AG04449 (cell line): ENCODE measurements at regions not wholly inside any gene's neighbourhood (a gene's known extent, or its start where the extent isn't known, plus 50 kb on each side); places are given as distances from the start of the nearest gene placed in this dataset.

Experiments
- CTCF ChIA-PET: fragments of 350-600 bp; formaldehyde crosslinking; extraction: SDS; loops from one replicate; lab custom pipeline; 2021; ENCODE audit warnings: antibody characterized with exemption; lab: Yijun Ruan, JAX
- POLR2A ChIA-PET: fragments of 400-600, 350-600 bp; formaldehyde crosslinking; extraction: SDS; loops from one replicate; lab custom pipeline; 2020; ENCODE audit warnings: antibody characterized with exemption, inconsistent platforms; lab: Yijun Ruan, JAX
- DNase-seq: peaks from one replicate; pipeline ENCODE4 v3.0.0-alpha.2; 2010; ENCODE audit warnings: low read depth, low spot score
- H3K4me3 ChIP-seq: 2 replicates; pipeline ENCODE4 v1.5.1; 2011; ENCODE audit warnings: low read depth, mild to moderate bottlenecking, control low read depth, low read length
- CTCF ChIP-seq: IDR thresholded peaks from one replicate; pipeline ENCODE4 v1.5.1; 2011; ENCODE audit warnings: mild to moderate bottlenecking, moderate library complexity, low read length, control low read depth, inconsistent platforms; ENCODE audit not compliant: insufficient read depth; ENCODE audit errors: missing control alignments

- DNase-seq, result no peak
- CTCF ChIA-PET, result interaction anchor here (0.9 kb wide), 1 partner anchor 40 kb away, joined by 3 read pairs; no protein-coding TSS in a partner anchor
- POLR2A ChIA-PET, result no interaction called here
- H3K4me3 ChIP-seq, result no peak overlapping the region
- TF ChIP-seq CTCF, result no peak
Observed at GRCh38 chr1:198047913-198048312, 108.9 kb upstream of the NEK7 start.

DNA sequence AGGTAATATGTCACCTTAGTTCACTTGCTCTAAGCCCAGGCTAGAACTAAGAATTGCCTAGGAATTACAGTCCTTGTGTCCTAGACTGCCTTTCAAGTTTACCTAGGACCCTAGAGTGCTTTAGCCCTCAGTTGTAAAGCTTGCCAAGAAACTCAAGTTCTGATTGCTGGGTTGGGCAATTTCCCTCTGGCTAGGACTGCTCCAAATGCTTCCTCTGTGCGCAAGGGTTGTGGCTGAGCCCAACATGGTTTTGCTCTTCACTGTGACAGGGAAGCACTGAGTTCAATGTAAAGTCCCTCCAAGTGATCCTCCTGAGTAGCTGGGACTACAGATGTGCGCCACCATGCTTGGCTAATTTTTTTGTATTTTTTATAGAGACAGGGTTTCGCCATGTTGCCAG lies 102.3 kb upstream of the NEK7 start:
- no peak overlapping the region for H3K4me3 ChIP-seq
- no peak for TF ChIP-seq CTCF
- ChIA-PET POLR2A (no interaction called here), CTCF (interaction anchor here (1.4 kb wide), 1 partner anchor 140 kb away, joined by 3 read pairs; no protein-coding TSS in a partner anchor)
- no peak for DNase-seq

GRCh38 chr1:198056255-198056654 lies 100.5 kb upstream of the NEK7 start:
- no peak overlapping the region for H3K4me3 ChIP-seq
- TF ChIP-seq CTCF, result peak; percentile 4
- POLR2A ChIA-PET, result no interaction called here
- DNase-seq, result no peak
- CTCF ChIA-PET, result no interaction called here

DNA sequence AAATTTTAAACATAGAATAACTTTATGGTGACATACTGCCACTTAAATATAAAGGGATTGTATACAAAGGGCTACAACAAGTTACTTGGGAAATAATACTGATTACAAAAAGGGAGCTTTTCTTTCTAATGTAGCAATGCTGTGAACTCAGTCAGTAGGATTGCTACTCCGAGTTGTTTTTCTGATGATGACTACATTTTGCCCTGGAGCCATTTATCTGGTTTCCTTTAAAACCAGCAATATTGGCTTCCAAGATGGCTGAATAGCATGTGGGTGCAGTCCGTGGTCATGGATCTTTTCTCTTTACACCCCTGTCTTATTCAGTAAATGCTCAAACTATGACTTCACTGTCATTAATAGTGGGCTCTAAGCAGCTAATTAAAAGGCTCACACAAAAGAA lies 92.6 kb upstream of the NEK7 start:
- no peak overlapping the region for H3K4me3 ChIP-seq
- ChIA-PET CTCF (interaction anchor here (1.5 kb wide), 1 partner anchor 9 kb away, joined by 4 read pairs; no protein-coding TSS in a partner anchor), POLR2A (no interaction called here)
- no peak for TF ChIP-seq CTCF
- DNase-seq, result no peak

DNA sequence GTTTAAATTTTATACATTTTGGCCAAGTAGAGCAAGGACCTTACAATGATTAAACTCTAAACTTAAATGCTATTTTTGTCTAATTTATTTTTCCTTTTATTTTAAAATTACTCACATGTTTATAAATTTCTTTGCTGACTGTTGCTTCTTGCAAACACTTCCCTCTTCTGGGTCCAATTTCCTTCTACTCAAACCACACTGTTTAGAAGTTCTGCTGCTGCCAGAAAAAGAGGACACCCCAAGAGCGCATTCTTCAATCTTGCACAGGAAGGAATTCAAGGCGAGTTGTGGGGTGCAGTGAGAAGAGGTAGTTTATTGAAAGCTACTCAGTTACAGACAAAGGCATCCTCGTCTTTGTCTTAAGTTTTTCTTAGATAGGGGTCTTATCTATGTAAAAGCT lies 88.5 kb upstream of the NEK7 start:
- no peak for DNase-seq
- ChIA-PET CTCF (no interaction called here), POLR2A (no interaction called here)

DNA sequence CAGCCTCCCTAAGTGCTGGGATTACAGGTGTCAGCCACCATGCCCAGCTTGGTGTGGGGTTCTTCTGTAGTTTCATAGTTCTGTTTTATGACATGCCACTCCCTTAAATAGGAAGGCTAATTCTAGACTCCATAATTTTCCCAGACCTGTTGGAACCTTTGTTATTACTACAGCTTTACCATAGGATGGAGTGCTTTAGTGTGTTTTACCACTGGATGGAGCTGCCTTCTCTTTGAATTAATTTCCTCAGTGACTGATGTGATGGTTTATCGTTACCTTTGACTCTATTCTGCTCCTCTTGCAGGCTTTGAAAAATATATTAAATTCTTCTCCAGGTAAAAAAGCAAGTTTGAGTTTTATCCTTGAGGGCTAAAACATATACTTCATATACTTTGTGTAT lies 84.6 kb upstream of the NEK7 start:
- CTCF ChIA-PET, result interaction anchor here (0.9 to 2.5 kb wide), 11 partner anchors 8 to 630 kb away, joined by 3 to 10 read pairs (median 5); no protein-coding TSS in a partner anchor
- TF ChIP-seq CTCF, result no peak
- POLR2A ChIA-PET, result no interaction called here
- no peak overlapping the region for H3K4me3 ChIP-seq
- no peak for DNase-seq

More for the DNA sequence above, 88.5 kb upstream of the NEK7 start:
- no peak for TF ChIP-seq CTCF
- H3K4me3 ChIP-seq, result no peak overlapping the region
